ENCODE measurements at regions not wholly inside any gene's neighbourhood (a gene's known extent, or its start where the extent isn't known, plus 50 kb on each side); places are given as distances from the start of the nearest gene placed in this dataset.
"Not testable (repeated sequence)": the region's sequence is repeated elsewhere in the genome, so short reads cannot be mapped to it uniquely, and the experiment has no call there.

DNA sequence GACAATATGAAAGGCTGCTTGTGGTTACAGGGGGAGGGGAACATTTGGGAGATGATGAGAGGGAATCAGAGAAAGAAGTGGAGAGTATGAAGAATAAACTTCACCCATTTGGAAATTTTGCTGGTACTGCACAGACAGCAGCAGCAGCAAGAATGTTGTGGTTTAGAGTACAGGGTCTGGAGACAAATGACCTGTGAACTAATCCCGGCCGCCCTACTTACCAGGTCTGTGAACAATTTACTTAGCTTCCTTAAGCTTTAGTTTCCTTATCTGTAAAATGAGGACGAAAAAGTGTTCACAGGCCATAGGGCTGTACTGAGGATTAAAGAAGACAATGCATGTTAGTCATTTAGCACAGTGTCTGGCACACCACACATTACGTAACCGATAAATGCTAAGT, 685.4 kb upstream of the CELF4 start:
- no peak for DNase-seq

DNA sequence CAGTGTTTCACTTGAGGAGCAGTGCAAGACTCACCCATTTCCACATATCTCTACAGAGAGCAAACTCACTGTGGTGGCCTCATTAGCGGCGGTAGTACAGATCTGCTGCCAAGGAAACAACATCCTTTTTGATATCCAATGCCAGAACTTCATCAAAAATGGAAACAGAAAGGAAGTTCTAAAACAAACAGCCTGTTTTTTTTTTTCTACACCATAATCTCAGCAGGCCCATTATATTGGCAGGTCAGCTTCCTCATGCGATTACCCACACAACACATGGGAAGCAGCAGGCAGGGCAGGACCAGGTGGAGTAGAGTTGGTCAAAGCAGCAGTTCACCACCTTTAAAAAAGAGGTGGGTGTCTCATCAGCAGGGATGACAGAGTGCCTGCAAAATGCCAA, 678.9 kb upstream of the CELF4 start:
- peak; percentile 24 to 61 for DNase-seq

DNA sequence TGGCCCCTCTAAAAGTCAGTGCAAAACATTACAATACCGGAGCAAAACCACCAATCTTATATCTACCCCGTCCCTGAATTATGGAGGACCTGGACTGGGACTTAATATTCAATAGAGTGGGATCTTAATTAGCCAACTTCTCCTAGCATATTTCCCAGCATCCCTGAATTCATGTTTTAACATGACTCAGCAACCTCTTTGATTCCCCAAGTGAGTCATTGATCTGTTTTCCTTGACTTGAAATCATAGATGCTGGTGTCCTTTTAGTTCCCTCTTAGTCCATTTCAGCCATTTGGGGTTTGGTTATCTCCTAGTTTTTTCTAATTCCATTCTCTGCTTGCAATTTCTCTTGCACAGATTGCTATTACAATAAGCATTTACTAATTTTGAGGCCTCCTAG, 677.7 kb upstream of the CELF4 start:
- no peak for DNase-seq

DNA sequence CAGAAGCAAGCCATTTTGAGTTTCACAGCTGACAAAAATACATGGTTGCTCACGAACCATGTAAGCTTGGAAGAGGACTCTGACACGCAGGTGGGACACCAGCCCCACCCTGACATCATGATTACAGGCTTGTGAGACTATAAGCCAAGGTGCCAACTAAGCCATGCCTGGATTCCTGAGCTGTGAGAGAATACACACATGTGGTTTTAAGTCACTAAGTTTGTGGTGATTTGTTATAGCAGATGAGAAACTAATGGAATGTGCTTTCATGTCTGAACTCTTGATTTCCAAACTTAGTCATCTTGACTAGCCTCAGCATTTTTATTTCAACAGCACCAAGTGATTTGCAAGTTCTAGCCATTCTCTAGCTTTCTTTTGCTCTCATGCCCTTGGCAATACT, 676.1 kb upstream of the CELF4 start:
- DNase-seq = no peak

DNA sequence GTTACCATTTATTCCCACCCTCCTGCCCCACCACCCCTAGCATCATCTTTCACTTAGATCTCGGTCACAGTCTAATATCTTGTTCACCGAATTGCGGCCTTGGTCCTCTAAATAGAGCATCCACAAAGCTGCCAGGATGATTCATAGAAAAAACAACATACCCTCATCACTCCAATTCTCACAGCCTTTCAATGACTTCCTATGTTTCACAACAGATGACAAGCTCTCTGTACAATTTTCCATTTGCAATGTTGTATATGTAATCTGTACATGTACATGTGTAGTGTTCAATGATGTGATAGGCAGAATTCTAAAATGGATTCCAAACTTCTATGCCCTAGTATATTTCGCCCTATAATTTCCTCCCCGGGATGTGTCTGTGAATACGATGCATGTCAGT, 675.6 kb upstream of the CELF4 start:
- no peak for DNase-seq

DNA sequence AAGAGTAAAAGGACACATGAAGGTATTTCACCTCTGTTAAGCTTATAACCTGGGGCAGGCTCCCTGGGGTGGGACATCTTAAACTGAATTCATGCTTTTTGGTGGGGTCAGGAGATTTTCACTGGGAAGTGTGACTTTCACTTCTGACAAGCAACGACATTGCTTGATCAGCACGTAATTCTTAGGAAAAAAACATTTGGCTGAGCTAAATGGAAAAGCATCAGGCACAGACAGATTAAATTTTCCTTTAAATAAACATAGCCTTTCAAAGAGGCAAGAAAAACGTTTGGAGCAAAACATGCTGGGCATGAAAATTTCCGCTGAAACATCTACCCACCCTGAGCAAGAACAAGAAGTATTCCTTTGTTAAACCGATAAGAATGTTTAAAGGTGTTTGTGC, 674.0 kb upstream of the CELF4 start:
- DNase-seq = no peak

DNA sequence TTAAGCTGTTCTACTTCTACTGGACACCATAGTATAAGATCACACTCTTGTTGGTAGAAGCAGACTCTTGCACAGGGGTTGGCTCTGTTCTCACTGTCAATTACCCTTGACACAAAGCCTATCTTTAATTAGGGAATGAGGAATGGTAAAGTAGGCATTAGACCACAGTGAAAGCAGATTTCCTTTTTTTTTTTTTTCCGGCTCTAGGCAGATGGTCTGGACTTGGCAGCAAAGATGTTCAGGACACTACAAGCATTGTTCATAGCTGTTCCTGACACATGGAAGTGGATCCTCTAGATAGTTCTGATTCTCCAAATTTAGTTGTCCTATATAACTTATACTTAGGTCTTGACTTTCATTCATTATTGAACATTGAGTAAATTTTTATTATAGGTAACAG, 672.2 kb upstream of the CELF4 start:
- DNase-seq = peak in 1 of 2 experiments; percentile 63

DNA sequence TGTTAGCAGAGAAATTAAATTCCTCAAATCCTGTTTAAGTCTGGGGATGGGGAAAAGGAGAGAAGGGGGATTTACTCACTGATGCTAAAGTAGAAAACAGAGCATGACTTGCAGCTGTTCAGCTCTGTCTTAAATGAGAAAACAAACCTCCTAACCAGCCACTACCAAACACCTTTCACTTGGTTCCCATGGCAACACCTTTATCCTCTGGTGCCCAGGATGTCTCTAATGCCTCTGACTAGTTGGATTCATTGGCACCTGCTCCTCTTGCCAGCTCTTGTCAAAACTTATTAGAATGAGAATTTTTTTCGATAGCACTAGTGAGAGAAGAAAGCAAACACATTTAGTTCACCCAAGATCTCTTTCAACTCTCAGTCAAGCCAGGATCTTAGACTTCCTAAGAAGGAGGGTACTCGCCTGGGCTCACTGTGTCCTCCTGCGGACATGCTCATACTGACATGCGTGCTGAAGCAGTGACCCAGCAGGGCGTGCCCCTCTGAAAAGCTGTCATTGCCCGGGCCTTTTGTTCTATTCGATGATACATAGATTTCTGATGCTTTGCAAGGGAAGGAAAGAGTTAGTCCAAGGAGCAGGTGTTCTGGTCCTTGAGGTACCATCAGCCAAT, 656.0 kb upstream of the CELF4 start:
- no peak for DNase-seq

DNA sequence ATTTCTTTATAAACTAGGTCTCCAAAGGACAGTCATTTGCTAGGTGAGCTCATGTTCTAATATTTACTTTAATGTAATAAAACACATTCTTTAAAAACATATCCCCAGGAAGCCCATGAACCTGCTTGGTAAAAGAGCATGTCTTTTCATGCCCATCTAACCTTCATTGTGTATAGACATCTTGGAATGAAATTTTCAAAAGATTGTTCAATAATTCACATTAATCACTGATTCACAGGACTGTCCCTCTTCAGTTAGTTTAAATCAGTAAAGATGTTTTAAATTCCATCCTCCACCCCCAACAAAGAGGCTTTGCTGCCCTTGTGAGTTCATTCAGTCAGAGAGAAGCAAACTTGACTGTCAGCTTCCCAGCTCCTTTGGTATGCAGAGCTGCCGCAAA, 633.4 kb upstream of the CELF4 start:
- no peak for DNase-seq

DNA sequence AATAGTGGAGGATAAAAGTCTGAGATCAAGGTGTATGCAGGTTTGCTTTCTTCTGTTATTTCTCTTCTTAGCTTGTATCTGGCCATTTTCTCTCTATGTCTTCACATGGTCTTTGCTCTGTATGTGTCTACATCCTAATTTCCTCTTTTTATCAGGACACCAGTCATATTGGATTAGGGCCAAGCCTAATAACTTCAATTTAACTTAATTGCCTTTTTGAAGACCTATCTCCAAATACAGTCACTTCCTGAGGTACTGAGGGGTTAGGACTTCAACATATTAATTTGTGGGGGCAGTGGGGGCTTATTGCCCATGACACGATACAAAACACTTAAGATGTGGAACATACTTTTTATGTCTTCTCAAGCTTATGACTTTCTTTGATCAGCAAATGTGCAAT, 632.9 kb upstream of the CELF4 start:
- no peak for DNase-seq

DNA sequence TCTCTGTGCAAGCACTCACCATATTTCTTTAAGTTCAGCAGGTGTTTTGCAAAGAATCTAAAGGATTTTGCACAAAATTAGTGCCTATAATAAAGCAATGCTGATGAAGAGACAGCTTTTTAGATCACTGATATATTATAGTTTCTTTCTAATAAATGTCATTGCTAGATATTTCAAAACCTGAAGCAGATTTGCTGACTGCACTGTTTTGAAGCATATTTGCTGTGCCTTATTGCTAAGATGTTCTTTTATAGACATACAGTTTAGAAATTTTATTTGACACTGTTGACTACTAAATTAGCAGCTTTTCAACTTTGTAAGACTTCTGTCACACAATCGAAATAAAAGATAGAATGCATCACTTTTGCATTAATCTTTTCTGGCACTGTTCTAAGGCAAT, 620.9 kb upstream of the CELF4 start:
- no peak for DNase-seq

DNA sequence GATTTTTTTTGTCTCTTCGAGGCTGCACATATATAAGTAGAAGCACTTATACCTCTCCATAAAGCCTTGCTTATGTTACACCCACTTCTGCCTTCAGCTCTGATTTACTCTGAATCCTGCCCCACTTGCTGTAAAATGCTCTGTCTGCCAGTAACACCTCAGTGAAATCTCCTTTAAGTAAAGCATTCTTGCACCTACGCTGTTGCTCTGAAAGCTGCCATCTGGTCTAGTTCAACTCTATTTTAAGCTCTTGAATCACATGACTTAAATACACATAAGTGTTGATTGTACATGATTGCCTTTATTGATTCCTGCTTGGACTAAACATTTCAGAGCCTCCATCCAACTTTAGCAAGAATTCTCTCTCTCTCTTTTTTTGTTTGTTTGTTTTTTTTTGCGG, 609.0 kb upstream of the CELF4 start:
- no peak for DNase-seq

DNA sequence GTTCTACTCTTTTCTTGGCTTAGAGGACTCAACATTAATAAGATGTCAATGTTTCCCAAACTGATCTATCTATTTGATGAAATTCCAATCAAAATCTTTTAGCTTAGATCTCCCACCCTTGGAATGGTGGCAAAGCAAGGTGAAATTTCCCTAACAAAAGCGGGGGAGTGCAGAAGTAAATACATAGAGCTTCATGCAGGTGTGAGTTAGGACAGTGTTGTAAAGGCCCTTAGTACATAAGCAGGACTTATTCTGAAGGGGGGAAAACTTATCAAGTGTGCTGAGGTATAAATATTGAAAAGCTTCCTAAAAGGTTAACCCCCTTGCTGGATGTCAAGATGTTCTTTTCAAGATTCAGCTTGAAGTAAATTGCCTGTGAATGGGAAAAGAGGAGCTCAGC, 608.6 kb upstream of the CELF4 start:
- DNase-seq = no peak

DNA sequence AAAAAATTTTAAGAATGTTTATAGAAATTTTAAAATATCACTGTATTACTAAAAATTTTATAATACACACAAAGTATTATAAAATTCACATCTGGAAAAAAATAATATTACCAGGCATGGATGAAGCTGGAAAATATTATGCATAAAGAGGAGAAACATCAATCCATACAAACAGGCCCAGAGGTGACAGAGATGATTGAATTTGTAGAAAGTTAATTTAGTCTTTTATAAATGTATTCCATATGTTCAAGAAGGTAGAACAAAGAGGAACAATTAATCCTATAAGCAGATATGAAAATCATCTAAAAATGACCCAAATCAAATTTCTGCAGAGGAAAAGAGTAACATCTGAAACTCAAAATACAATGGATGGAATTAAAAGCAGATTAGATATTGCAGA, 605.2 kb upstream of the CELF4 start:
- no peak for DNase-seq

DNA sequence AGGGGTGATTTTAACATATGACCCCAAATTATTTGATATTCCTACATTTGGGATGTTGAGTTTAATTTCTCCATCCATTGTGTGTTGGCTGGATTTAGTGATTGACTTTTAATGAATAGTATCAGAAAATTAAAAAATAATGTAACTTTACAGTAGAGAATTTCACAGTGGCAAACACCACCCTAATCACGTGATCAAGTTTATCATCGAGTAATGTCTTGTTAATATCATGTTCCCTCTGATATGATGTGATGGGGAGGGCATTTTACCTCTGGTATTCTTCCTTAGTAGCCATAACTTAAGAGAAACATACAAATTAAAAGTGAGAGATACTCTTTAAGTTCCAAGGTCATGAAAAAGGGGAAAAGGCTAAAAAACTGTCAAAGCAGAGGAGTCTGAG, 602.0 kb upstream of the CELF4 start:
- no peak for DNase-seq

DNA sequence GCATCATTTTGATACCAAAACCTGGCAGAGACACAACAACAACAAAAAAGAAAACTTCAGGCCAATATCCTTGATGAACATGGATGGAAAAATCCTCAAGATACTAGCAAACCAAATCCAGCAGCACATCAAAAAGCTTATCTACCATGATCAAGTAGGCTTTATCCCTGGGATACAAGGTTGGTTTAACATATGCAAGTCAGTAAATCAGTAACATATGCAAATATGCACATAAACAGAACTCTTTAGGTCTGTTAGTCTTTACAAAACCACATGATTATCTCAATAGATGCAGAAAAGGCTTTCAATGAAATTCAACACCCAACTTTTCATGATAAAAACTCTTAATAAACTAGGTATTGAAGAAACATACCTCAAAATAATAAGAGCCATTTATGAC, 587.5 kb upstream of the CELF4 start:
- not testable (repeated sequence) for DNase-seq

DNA sequence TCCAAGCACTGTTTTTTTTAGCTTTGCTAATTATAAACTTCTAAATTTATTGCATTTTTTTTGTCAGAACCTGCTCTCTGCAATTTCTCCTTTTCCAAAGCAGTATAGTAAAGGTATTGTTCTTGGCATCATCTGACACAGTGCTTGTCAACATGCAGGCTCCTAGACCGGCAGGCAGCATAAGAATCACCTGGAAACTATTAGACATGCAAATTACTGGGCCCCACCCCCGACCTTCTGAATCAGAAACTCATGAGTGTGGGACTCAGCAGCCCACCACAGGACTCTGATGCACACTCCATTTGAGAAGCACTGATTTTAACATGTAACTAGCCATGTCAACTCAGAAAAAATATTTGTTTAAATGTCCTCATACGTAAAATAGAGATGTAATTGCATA, 551.1 kb upstream of the CELF4 start:
- DNase-seq = no peak

DNA sequence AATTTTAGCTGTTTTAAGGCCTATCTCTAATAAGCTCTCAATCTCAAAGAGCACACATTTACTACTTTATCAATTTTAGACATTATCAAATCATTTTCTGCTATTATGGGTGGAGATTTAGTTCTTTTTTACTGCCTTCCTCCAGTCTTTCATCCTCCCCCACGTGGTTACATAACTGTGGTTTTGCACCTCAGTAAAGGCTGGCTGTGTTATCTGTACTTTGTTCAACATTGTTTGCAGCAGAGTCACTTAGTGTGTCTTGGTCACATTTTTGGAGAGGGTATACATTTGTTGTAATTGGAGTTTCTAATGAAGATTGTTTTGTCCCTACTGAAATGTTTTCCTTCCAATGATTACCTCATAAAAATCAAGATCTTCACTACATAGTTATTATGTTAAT, 549.6 kb upstream of the CELF4 start:
- no peak for DNase-seq

DNA sequence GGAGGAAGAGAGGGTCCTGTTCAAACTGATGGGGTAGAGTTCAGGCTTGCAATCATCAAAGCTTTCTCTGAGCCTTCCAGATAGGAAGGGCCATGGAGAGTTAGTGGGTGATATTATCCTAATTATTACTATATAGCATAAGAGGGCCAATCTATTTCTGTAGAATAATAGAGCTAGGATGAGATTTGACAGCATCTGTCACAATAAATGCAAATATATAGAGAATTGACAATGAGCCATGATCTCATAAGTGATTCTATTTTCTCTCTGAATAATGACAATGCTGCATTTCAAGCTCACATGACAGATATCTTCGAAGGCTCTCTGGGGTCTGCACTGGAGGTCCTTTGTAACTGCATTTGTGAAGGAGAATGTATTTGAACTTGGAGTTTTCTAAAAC, 521.9 kb upstream of the CELF4 start:
- no peak for DNase-seq

DNA sequence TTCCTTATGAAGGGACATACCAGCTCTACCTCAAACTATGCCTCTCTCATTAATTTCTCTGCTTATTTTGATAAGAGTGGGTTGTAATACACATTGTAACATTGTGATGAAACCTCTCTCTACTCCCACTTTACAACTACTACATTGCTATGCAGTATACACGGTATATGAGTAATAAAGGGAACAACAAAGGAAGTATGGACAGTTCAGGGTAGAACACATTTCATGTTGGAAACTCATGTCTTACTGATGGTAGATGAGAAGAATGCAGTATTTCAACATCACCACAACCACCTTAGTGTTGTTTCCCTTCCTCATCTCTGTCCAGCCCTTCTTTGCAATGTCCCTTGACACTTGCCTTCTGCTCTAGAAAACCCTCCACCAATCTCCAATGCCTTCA, 515.9 kb upstream of the CELF4 start:
- no peak for DNase-seq

DNA sequence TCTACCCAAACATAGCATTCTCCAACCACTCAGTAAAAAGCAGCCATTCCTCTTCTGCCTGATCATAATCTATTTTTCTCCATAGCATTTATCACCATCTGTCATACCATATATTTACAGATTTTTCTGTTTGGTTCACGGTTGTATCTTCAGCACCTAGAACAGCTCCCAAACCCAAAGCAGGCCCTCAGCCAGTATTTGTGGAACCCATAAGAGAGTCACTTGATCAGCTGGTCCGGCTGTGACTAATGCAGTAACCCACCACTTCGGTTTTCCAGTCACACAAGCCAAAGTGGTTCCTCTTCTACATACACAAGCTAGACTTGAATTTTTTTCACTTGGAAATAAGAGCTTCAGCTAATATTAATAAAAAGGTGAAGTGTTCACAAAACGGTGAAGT, 511.6 kb upstream of the CELF4 start:
- no peak for DNase-seq

DNA sequence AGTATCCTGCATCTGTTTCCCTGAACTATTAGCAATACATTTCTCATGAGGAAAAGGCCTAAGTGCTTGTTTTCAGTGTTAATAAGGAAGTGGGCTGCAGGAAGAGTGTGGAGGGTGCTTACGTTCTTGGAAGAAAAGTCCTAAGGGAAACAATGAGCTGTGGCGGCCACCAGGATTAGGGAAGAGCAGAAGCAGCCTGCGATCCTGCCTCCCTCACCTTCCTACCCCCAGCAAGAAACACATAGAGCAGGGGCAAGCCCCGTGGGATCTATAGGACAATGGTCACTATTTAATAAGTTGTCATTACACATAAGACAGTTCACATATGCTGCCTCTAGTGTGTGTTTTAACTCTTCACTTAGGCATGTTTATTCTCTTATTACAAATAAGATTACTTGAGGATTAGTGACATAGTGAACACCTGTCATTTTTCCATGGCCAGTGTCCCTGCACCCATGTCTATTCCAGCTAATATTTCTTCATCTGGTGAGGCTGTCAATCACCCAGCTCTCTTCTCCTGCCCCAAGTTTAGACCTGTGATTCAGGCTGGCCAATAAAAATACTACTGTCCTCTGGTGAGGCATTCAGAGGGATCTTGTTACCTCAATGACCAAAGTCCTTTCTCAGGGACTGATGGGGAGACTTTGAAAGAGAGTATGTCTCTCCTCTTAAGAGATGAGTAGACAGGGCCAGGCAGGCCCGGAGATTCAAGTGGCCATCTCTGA, 510.9 kb upstream of the CELF4 start:
- no peak for DNase-seq

DNA sequence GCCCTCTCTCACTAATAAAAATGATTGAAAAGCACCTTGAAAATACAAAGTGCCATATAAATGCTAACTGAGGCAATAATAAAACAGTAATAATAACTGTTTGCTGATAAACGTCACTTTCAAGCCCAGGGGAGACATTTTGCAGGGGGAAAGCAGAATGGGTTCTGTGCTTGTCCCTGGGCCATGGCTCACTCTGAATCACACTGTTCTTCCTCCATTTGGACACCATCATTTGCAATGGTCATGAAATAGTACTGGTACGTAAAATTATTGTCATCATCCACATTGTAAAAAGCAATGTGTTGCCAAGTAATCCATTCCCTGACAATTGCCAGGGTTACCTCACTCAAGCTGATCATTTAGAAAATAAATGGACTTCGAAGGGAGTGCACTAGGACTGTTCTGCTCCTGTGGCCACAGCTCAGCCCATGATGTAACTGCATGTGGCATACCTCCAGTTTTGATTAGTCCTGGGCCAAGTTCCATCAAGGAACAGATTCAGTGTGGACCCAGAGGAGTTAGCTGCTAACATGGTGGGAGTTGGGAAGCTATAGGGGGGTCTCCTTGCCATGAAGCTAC, 508.8 kb upstream of the CELF4 start:
- no peak for DNase-seq

DNA sequence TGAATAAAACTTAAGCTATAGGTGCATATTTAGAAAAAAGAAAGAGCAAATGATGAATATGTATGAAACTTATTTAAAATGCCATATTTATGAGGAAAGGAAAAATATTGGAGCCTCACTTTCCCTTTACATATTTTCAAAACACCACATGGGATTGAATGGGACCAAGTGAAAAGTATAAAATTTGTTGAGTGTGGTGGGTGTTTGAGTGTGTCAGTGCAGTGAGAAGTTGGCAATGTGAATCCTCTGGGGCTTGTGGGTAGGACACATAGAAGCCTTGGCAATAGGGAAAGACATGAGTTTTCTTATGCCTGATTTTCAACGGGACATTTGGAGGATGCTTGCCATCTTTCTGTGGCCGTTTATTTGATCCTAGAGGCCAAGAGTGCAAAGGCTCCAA, 502.2 kb upstream of the CELF4 start:
- DNase-seq = no peak

DNA sequence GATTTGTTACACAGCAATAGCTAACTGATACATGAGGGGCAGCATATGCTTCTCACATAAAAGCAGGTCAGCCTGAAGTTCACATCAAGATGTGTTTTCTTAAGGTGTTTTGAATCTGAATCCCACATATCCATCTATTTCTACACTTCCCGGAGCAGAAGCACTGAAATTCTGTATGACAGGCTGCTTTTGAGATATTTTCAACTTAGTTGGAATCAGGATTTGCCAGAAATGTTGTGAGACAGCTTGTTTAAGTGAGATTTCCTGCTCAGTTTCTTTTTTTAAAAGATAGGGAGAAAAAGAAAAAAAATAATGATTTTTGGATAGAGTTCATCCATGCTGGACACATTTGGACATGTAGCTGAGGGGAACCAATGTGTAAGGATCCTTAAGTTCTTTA, 501.5 kb upstream of the CELF4 start:
- DNase-seq = no peak

Measured in cerebellar nuclear complex (tissue), 1 donor.